ENCODE measurements at regions not wholly inside any gene's neighbourhood (a gene's known extent, or its start where the extent isn't known, plus 50 kb on each side); places are given as distances from the start of the nearest gene placed in this dataset.

GRCh38 chr10:75347186-75347585 is 54.4 kb downstream of the ZNF503 start:
- Histone ChIP-seq H3K9ac (ENCODE audit: low read length) (no peak overlapping the region), H3K4me3 (ENCODE audit: low read length) (no peak overlapping the region), H3K9me3 (ENCODE audit: control insufficient read depth, low read length) (no peaks in the 10 kb centered on the region), H3K36me3 (ENCODE audit: control insufficient read depth, insufficient read depth, low read length) (no peaks in the 10 kb centered on the region), H3K4me1 (ENCODE audit: control insufficient read depth, insufficient read depth, low read length) (no peaks in the 10 kb centered on the region), H3K27me3 (ENCODE audit: control insufficient read depth, insufficient read depth, low read length) (no peaks in the 10 kb centered on the region)

- Histone ChIP-seq H3K9ac (ENCODE audit: low read length) (no peak overlapping the region), H3K27me3 (ENCODE audit: control insufficient read depth, insufficient read depth, low read length) (no peaks in the 10 kb centered on the region), H3K9me3 (ENCODE audit: control insufficient read depth, low read length) (no peaks in the 10 kb centered on the region), H3K4me1 (ENCODE audit: control insufficient read depth, insufficient read depth, low read length) (no peaks in the 10 kb centered on the region), H3K4me3 (ENCODE audit: low read length) (no peak overlapping the region), H3K36me3 (ENCODE audit: control insufficient read depth, insufficient read depth, low read length) (no peaks in the 10 kb centered on the region)
These were observed 55.8 kb downstream of the ZNF503 start for GRCh38 chr10:75345738-75346137.

GRCh38 chr10:75344170-75344569 is 57.4 kb downstream of the ZNF503 start:
- H3K4me1 ChIP-seq (ENCODE audit: control insufficient read depth, insufficient read depth, low read length): no peaks in the 10 kb centered on the region
- H3K27me3 ChIP-seq (ENCODE audit: control insufficient read depth, insufficient read depth, low read length): no peaks in the 10 kb centered on the region
- no peak overlapping the region for H3K9ac ChIP-seq (ENCODE audit: low read length)
- H3K36me3 ChIP-seq (ENCODE audit: control insufficient read depth, insufficient read depth, low read length): no peaks in the 10 kb centered on the region
- H3K4me3 ChIP-seq (ENCODE audit: low read length): no peak overlapping the region
- H3K9me3 ChIP-seq (ENCODE audit: control insufficient read depth, low read length): no peaks in the 10 kb centered on the region

GRCh38 chr10:75342397-75342796 is 59.2 kb downstream of the ZNF503 start:
- H3K27me3 ChIP-seq (ENCODE audit: control insufficient read depth, insufficient read depth, low read length): no peaks in the 10 kb centered on the region
- H3K4me3 ChIP-seq (ENCODE audit: low read length): no peak overlapping the region
- no peaks in the 10 kb centered on the region for H3K36me3 ChIP-seq (ENCODE audit: control insufficient read depth, insufficient read depth, low read length)
- no peak overlapping the region for H3K9ac ChIP-seq (ENCODE audit: low read length)
- no peaks in the 10 kb centered on the region for H3K9me3 ChIP-seq (ENCODE audit: control insufficient read depth, low read length)
- no peaks in the 10 kb centered on the region for H3K4me1 ChIP-seq (ENCODE audit: control insufficient read depth, insufficient read depth, low read length)

- Histone ChIP-seq H3K4me3 (ENCODE audit: low read length) (no peak overlapping the region), H3K9ac (ENCODE audit: low read length) (no peak overlapping the region), H3K4me1 (ENCODE audit: control insufficient read depth, insufficient read depth, low read length) (peaks cover 4% of the 10 kb centered on the region), H3K27me3 (ENCODE audit: control insufficient read depth, insufficient read depth, low read length) (no peaks in the 10 kb centered on the region), H3K36me3 (ENCODE audit: control insufficient read depth, insufficient read depth, low read length) (no peaks in the 10 kb centered on the region), H3K9me3 (ENCODE audit: control insufficient read depth, low read length) (no peaks in the 10 kb centered on the region)
These were observed 65.6 kb downstream of the ZNF503 start for GRCh38 chr10:75335983-75336382.

- Histone ChIP-seq H3K9ac (ENCODE audit: low read length) (no peak overlapping the region), H3K27me3 (ENCODE audit: control insufficient read depth, insufficient read depth, low read length) (no peaks in the 10 kb centered on the region), H3K36me3 (ENCODE audit: control insufficient read depth, insufficient read depth, low read length) (no peaks in the 10 kb centered on the region), H3K4me1 (ENCODE audit: control insufficient read depth, insufficient read depth, low read length) (peaks cover 4% of the 10 kb centered on the region), H3K9me3 (ENCODE audit: control insufficient read depth, low read length) (no peaks in the 10 kb centered on the region), H3K4me3 (ENCODE audit: low read length) (no peak overlapping the region)
These were observed 66.4 kb downstream of the ZNF503 start for GRCh38 chr10:75335191-75335590.

GRCh38 chr10:75334720-75335119 is 66.8 kb downstream of the ZNF503 start:
- Histone ChIP-seq H3K27me3 (ENCODE audit: control insufficient read depth, insufficient read depth, low read length) (no peaks in the 10 kb centered on the region), H3K9me3 (ENCODE audit: control insufficient read depth, low read length) (no peaks in the 10 kb centered on the region), H3K9ac (ENCODE audit: low read length) (no peak overlapping the region), H3K36me3 (ENCODE audit: control insufficient read depth, insufficient read depth, low read length) (no peaks in the 10 kb centered on the region), H3K4me1 (ENCODE audit: control insufficient read depth, insufficient read depth, low read length) (peaks cover 4% of the 10 kb centered on the region), H3K4me3 (ENCODE audit: low read length) (no peak overlapping the region)

- Histone ChIP-seq H3K4me3 (ENCODE audit: low read length) (no peak overlapping the region), H3K4me1 (ENCODE audit: control insufficient read depth, insufficient read depth, low read length) (peaks cover 4% of the 10 kb centered on the region), H3K27me3 (ENCODE audit: control insufficient read depth, insufficient read depth, low read length) (no peaks in the 10 kb centered on the region), H3K36me3 (ENCODE audit: control insufficient read depth, insufficient read depth, low read length) (no peaks in the 10 kb centered on the region), H3K9ac (ENCODE audit: low read length) (no peak overlapping the region), H3K9me3 (ENCODE audit: control insufficient read depth, low read length) (no peaks in the 10 kb centered on the region)
These were observed 69.5 kb downstream of the ZNF503 start for GRCh38 chr10:75332081-75332480.

- H3K4me1 ChIP-seq (ENCODE audit: control insufficient read depth, insufficient read depth, low read length): peaks cover 4% of the 10 kb centered on the region
- no peak overlapping the region for H3K4me3 ChIP-seq (ENCODE audit: low read length)
- H3K9me3 ChIP-seq (ENCODE audit: control insufficient read depth, low read length): no peaks in the 10 kb centered on the region
- no peaks in the 10 kb centered on the region for H3K27me3 ChIP-seq (ENCODE audit: control insufficient read depth, insufficient read depth, low read length)
- H3K36me3 ChIP-seq (ENCODE audit: control insufficient read depth, insufficient read depth, low read length): no peaks in the 10 kb centered on the region
- no peak overlapping the region for H3K9ac ChIP-seq (ENCODE audit: low read length)
These were observed 70.5 kb downstream of the ZNF503 start for GRCh38 chr10:75331081-75331480.

- H3K9me3 ChIP-seq (ENCODE audit: control insufficient read depth, low read length): no peaks in the 10 kb centered on the region
- no peak overlapping the region for H3K4me3 ChIP-seq (ENCODE audit: low read length)
- H3K9ac ChIP-seq (ENCODE audit: low read length): no peak overlapping the region
- no peaks in the 10 kb centered on the region for H3K4me1 ChIP-seq (ENCODE audit: control insufficient read depth, insufficient read depth, low read length)
- H3K36me3 ChIP-seq (ENCODE audit: control insufficient read depth, insufficient read depth, low read length): no peaks in the 10 kb centered on the region
- no peaks in the 10 kb centered on the region for H3K27me3 ChIP-seq (ENCODE audit: control insufficient read depth, insufficient read depth, low read length)
These were observed 72.3 kb downstream of the ZNF503 start for GRCh38 chr10:75329190-75329745.

- H3K9me3 ChIP-seq (ENCODE audit: control insufficient read depth, low read length): no peaks in the 10 kb centered on the region
- no peaks in the 10 kb centered on the region for H3K36me3 ChIP-seq (ENCODE audit: control insufficient read depth, insufficient read depth, low read length)
- no peak overlapping the region for H3K4me3 ChIP-seq (ENCODE audit: low read length)
- no peaks in the 10 kb centered on the region for H3K27me3 ChIP-seq (ENCODE audit: control insufficient read depth, insufficient read depth, low read length)
- H3K9ac ChIP-seq (ENCODE audit: low read length): no peak overlapping the region
- no peaks in the 10 kb centered on the region for H3K4me1 ChIP-seq (ENCODE audit: control insufficient read depth, insufficient read depth, low read length)
These were observed 75.3 kb downstream of the ZNF503 start for GRCh38 chr10:75326306-75326705.

GRCh38 chr10:75319274-75319673 is 82.3 kb downstream of the ZNF503 start:
- Histone ChIP-seq H3K4me3 (ENCODE audit: low read length) (no peak overlapping the region), H3K9me3 (ENCODE audit: control insufficient read depth, low read length) (no peaks in the 10 kb centered on the region), H3K27me3 (ENCODE audit: control insufficient read depth, insufficient read depth, low read length) (no peaks in the 10 kb centered on the region), H3K36me3 (ENCODE audit: control insufficient read depth, insufficient read depth, low read length) (no peaks in the 10 kb centered on the region), H3K9ac (ENCODE audit: low read length) (no peak overlapping the region), H3K4me1 (ENCODE audit: control insufficient read depth, insufficient read depth, low read length) (no peaks in the 10 kb centered on the region)

GRCh38 chr10:75314570-75314969 is 78.8 kb upstream of the COMTD1 start:
- no peak overlapping the region for H3K9ac ChIP-seq (ENCODE audit: low read length)
- no peaks in the 10 kb centered on the region for H3K27me3 ChIP-seq (ENCODE audit: control insufficient read depth, insufficient read depth, low read length)
- H3K36me3 ChIP-seq (ENCODE audit: control insufficient read depth, insufficient read depth, low read length): no peaks in the 10 kb centered on the region
- H3K9me3 ChIP-seq (ENCODE audit: control insufficient read depth, low read length): no peaks in the 10 kb centered on the region
- H3K4me3 ChIP-seq (ENCODE audit: low read length): no peak overlapping the region
- H3K4me1 ChIP-seq (ENCODE audit: control insufficient read depth, insufficient read depth, low read length): no peaks in the 10 kb centered on the region

All from mucosa of stomach (tissue), 1 donor.